GM12875 (cell line): ENCODE measurements at regions not wholly inside any gene's neighbourhood (a gene's known extent, or its start where the extent isn't known, plus 50 kb on each side); places are given as distances from the start of the nearest gene placed in this dataset.
"Not testable (repeated sequence)": the region's sequence is repeated elsewhere in the genome, so short reads cannot be mapped to it uniquely, and the experiment has no call there.

Experiments used
- H3K4me3 ChIP-seq: one replicate; pipeline ENCODE4 v1.5.1; 2011; ENCODE audit warnings: low read depth, low read length, control low read depth
- CTCF ChIP-seq: IDR thresholded peaks from 2 replicates; pipeline ENCODE4 v1.5.1; 2011; ENCODE audit warnings: low read depth, mild to moderate bottlenecking, control low read depth, inconsistent platforms, low read length, moderate library complexity, borderline replicate concordance; ENCODE audit not compliant: insufficient read depth

- no peak for TF ChIP-seq CTCF
- H3K4me3 ChIP-seq, result no peak overlapping the region
These were observed 532.1 kb upstream of the B3GAT1 start for GRCh38 chr11:134944131-134944530.

GRCh38 chr11:134943544-134943943 is 531.5 kb upstream of the B3GAT1 start:
- no peak overlapping the region for H3K4me3 ChIP-seq

GRCh38 chr11:134942681-134943080 is 530.6 kb upstream of the B3GAT1 start:
- no peak overlapping the region for H3K4me3 ChIP-seq
- TF ChIP-seq CTCF, result no peak

More at GRCh38 chr11:134943544-134943943, 531.5 kb upstream of the B3GAT1 start:
- TF ChIP-seq CTCF, result no peak

- not testable (repeated sequence) for H3K4me3 ChIP-seq
These were observed 530.0 kb upstream of the B3GAT1 start for GRCh38 chr11:134941936-134942600.

- H3K4me3 ChIP-seq, result no peak overlapping the region
- no peak for TF ChIP-seq CTCF
These were observed 529.3 kb upstream of the B3GAT1 start for GRCh38 chr11:134941326-134941725.

GRCh38 chr11:134940441-134941126 is 528.5 kb upstream of the B3GAT1 start:
- TF ChIP-seq CTCF, result no peak

GRCh38 chr11:134939905-134940304 is 527.9 kb upstream of the B3GAT1 start:
- TF ChIP-seq CTCF, result no peak
- H3K4me3 ChIP-seq, result no peak overlapping the region

More at GRCh38 chr11:134940441-134941126, 528.5 kb upstream of the B3GAT1 start:
- H3K4me3 ChIP-seq, result no peak overlapping the region
